ENCODE measurements at regions not wholly inside any gene's neighbourhood (a gene's known extent, or its start where the extent isn't known, plus 50 kb on each side); places are given as distances from the start of the nearest gene placed in this dataset.

DNA sequence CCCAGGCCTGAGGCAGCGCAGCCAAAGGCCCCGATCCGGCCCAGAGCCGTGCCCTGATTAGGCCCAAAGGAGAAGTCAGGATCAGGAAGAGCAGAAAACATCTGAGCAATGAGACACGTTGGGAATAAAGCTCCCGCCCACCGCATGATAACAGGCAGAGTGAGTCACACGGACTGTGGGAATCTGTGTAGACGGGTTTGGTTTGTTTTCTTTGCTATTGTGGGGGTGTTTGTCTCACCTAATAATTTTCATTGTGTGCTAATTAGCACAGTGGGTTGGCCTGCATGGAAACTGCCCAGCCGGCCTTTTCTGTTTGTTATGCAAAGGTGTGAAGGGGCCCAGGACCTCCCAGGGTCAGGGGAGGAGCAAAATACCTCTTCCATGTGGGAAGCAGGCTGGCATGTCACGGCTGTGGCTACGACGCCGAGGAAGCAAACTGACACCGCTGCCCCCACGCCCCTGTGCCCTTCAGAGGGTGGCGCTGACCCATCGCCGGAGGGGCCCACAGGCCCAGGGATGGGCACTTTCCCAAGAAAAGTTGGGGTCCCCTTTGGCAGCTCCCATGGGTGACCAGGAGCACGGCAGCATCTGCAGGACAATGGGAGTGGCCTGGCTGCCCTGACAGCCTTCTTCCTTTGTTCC is 68.4 kb upstream of the CTDP1 start:
- DNase-seq, result no peak

DNA sequence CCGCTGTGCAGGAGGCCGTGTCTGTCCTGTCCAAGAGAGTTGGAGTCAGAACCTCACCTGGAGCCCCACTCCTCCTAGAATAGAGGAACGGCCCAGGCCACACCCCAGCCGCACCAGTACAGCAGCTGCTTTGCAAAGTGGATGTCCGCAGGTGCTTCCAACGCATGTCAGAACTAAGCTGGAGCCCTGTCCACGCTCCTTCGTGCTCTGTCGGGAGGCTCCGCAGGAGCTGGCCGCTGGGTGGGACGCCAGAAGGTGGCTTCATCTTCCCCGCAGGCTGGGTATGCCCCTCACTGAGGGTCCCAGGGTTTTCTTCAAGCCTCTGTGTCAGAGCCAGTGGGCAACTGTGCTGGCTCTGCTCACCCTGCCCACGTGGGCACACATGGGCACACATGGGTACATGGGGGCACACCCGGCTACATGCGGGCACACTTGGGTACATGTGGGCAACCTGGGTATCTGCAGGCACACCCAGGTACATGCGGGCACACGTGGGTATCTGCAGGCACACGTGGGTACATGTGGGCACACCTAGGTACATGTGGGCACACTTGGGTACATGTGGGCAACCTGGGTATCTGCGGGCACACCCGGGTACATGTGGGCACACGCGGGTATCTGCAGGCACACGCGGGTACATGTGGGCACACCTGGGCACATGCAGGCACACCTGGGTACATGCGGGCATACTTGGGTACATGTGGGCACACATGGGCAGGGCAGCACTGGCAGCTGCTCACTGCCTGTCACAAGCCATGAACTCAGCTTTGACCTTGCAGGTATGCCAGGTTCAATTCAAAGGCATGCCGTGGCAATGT is 67.1 kb upstream of the CTDP1 start:
- DNase-seq, result no peak

DNA sequence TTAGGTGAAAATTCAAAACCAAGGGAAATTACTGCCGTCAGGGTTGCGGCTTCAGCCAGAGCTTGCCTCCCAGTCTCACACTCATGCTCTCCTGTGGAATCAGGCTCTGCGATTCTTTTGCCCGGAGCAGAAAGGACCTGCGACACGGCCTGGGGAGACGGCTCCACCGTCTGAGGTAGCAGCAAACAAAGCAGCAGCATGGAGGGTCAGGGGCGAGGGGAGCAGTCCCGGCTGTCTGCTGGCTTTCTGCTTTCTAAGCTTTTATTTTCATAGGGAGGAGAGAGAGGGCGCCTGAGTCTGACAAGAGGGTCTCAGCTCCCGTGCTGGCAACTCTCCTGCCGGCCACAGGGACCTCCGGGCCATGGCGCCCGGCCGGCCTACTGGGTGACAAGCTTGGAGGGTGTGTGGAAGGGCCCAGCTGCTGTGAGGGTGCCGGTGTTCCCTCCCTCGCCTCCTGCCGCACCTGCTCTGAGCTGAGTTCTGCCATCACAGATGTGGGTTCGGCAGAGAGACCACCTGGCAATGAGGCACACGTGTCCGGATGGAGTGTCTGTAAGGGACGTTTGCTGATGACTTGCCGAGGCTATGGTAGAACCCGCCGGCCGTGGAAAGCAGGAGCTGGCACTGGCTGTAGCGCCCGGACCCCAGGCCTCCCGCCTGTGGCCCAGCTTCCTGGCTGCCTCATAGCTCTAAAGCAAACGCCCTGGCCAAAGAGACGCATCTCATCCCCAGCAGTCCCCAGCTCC is 66.2 kb upstream of the CTDP1 start:
- DNase-seq, result no peak

DNA sequence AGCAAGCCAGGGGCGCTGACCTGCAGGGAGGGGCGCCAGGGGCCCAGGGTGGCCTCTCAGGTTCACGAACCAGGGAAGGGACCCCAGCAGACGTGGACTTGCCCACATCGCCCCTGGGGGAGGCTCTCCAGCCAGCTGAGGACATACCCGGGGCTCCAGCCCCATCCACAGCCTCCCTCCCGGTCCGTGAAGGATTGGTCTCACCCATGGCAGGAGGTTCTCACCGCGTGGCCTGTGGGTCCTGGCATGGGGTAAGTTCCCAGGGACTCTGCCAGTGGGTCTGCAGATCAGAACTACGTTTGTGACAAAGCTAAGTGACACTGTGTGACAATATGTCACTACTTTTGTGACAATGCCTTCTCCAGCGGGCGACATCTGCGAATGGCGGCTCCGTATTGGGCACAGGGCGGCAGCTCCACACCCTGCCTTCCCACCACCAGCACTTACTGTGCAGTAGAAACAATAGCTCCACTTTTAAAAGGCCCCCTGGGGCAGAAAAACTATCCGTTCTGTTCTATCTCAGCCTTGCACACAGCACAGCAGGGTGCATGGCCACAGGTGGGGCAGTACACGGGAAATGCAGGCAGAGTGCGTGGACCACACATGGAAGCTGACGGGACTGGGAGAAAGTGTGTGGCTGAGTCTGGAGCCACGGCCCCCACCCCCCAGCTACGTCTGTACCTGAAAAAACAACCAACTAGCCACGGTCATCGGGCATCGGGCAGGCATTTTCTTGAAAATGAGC is 65.2 kb upstream of the CTDP1 start:
- DNase-seq, result no peak

DNA sequence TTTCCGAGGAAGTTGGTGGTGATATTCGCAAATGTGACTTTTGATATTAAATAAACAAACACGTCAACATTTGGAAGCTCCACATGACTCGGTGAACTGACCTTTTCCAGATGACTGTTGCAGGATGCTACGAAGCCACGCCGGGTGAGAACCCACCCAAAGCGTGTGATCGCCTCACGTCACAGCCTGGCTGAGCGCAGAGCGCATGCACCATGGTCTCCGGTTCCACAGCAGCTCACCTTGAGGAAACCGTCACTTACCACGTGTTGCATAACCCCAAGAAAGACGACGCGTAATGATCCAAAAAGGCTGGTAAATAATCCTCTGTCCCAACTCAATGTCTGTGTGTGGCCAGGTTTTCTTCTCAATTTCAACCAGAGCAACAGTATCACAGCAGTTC is 64.5 kb upstream of the CTDP1 start:
- DNase-seq, result no peak

DNA sequence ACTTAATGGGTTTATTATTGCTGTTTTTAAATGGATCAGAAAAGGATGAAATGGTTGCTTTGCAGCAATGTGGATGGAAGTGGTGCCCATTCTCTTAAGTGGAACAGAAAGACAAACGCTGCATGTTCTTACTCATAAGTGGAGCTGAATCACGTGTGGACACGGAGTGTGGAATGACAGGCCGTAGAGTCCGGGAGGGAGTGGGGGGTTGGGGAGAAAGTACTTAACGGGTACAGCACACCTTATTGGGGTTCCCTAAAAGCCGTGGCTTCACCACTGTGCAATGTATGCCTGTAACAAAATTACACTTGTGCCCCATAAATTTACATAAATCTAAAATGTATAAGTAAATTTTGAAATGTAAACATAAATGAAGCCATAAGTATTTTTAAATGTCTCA is 64.0 kb upstream of the CTDP1 start:
- no peak for DNase-seq

DNA sequence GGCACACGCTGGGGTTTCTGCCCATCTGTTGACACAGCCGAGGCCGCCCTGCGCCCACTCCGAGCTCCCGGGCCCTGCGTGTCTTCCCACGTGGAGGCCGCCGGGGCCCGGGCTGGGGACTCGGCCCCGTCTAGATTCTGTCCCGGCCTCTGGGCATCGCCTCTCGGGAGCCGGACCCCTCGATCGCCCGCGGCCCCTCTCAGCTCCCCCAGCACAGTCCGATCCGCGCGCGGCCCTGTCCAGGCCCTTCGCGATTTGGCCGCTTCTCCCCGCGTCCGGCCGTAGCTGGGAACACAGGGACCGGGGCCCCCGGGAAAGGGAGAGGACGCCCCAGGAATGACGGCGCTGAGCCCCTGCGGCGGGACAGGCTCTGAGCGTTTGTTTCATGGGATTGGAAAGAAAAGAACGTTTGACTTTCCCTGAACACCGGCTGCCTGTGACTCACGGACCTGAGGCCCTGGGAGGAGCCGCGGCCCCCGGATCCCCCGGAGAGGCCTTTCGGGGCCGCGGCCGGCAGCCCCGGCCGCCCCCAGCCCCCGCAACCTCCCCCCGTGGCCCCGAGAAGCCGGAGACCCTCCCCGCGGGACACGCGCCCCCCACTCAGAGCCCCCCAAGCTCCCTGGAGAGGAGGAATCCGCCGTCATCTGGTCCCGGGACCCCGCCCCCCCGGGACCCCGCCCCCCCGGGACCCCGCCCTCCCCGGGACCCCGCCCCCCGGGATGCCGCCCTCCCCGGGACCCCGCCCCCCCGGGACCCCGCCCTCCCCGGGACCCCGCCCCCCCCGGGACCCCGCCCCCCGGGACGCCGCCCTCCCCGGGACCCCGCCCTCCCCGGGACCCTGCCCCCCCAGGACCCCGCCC is 62.7 kb upstream of the CTDP1 start:
- DNase-seq, result no peak

DNA sequence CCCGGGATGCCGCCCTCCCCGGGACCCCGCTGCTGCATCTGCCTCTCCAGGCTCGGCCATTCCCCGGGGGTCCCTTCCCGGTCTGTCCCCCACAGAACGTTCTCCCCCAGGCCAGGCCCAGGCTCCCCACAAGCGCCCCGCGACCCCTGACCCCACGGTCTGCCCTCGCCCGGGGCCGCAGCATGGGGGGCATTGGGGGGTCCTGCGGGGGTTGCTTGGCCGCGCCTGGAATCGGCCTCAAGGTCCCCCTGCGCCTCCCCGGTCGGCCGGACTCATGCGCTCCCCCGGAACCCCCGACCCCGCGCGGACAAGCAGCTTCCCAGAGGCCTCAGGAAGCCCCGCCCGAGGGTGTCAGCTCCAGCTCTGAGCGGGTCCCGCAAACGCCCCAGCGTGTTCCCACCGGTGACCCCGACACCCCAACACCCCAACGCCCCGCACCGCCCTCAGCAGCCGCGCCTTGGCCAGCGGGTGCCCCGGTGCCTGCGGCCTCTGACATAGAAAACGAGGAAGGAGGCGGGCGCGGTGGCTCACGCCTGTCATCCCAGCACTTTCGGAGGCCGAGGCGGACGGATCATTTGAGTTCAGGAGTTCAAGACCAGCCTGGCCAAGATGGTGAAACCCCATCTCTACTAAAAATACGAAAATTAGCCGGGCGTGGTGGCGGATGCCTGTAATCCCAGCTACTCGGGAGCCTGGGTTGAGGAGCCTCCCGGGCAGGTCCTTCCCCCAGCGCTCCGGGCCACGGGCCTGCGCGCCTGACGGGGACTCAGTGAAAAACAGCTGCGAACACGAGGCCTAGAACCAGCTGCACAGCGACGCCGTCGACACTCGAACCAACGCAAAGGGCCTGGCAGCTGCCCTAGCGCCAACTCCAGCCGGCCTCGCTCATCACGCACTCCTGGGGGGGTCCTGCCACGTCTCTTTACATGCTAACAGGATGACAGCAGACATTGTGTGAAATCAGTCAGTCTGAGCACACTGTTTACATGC is 61.8 kb upstream of the CTDP1 start:
- DNase-seq, result no peak

DNA sequence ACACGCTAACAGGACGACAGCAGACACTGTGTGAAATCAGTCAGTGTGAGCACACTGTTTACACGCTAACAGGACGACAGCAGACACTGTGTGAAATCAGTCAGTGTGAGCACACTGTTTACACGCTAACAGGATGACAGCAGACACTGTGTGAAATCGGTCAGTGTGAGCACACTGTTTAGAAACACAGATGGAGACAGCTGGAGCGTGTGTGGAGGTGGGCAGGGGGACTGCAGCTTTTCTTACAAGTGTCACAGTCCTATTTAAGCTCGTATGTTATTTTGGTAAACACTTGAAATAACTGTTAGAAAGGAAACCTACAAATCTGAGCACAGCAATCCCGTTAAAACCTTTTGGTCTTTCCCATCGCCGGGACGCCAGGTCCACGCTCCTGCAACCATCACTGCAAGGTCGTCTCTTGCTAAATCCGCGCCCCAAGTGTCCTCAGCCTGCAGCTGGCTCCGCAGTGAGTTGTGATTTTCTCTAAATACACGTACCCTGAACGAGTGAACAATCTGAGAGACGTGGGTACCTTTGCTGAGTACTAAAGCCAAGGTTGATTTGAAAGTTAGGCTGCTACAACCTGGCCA is 58.9 kb upstream of the CTDP1 start:
- no peak for DNase-seq

DNA sequence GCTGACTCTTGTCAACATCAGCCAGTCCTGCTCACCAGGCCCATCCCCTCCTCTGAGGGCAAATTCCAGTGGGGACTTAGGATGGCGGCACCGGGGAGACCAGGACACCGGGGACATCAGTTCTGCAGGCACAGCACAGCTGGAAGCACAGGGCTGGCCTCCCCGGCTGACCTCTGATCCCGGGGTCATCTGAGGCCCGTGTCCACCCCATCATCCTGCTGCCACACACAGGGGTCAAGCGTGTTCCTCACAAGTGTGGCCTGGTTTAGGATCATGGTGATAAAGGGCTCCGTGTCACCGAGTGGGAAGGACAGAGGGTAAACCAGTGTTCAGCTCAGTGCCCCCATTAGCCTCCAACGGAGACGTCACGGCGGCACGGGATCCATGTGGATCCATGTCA is 58.1 kb upstream of the CTDP1 start:
- no peak for DNase-seq

DNA sequence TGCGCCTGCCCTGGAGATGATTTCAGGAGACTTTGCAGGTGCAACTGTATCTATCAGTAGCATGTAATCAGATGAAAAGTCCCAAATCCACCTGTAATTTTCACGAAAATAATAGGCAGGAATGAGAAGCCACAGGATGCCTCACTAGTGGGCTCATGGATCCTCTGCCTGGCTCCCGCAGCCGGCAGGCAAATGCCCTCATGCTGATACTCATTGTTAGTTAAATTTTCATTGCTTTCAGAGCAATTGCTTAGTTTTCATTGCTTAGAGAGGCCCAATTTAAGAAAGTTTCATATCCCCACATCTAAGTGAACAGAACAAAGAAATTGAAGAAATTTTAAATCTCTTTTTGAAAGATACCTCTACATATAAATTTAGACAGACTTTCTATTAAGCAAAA is 57.6 kb upstream of the CTDP1 start:
- DNase-seq, result no peak

DNA sequence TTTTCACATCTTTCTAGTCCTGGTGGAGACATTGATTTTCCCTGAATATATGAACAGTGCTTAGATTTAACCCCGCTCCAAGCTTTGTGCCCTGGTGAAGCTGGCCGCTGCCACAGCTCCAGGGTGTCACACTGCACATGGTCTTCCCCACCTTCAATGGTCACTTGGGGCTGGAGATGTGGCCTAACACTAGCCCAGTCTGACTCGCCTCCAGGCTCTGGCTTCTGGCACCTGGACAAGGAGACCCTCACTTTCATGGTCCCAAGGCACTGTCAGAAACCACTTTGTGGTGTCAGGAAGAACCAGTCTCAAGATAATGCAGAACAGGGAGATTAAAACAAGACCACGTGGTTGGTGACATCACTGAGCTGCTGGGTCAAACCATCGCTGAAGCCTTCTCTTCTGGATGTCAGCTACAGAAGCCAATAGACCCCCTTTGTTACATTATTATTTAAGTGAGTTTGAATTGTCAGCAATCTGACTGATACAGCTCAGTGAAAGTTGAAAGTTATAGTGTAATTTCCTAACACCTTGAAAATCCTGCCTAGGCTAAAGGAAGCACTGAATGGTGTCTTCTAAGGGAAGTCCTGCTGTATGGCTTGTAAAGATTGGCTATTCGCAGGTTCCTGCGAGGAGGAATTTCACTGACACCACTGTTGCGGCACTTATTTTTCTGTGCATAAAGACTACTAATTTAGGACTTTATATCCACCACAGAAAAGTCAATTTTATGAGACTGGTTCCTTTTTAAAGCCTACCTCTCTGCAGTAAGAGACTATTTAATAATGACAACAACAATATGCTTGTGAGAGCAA is 55.0 kb upstream of the CTDP1 start:
- no peak for DNase-seq

DNA sequence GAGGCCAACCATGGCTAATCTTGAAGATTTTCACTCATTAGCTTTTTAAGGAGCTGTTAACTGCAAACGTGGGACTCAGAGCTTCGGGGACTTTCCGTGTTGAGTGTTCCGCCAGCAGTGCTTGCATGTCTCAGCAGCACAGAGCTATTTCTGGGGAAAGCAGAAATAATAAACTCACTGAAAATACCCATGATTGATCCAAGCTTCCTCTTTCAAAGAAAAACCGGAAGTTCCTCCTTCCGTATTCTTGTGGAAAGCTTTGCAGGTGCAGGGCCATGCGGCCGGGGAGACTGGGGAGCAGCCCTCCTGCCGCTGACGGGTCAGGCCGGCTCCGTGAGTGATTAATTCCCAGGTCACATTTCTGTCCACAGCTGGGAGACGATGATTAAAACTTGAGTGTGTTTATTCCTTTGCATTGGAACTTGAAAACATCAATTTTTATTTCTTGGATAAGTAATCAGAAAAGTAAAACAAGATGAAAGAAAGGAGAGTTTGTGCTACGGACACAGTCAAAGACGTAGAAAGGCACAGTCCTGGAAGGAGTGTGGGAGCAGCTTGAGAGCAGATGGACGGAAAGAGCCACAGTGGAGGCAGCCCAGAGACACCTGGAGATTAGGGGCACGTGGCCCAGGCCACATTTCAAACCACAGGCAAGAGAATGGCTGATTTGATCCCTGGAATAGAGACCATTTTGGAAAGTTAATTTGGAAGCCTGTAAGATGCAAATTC is 54.2 kb upstream of the CTDP1 start:
- no peak for DNase-seq

DNA sequence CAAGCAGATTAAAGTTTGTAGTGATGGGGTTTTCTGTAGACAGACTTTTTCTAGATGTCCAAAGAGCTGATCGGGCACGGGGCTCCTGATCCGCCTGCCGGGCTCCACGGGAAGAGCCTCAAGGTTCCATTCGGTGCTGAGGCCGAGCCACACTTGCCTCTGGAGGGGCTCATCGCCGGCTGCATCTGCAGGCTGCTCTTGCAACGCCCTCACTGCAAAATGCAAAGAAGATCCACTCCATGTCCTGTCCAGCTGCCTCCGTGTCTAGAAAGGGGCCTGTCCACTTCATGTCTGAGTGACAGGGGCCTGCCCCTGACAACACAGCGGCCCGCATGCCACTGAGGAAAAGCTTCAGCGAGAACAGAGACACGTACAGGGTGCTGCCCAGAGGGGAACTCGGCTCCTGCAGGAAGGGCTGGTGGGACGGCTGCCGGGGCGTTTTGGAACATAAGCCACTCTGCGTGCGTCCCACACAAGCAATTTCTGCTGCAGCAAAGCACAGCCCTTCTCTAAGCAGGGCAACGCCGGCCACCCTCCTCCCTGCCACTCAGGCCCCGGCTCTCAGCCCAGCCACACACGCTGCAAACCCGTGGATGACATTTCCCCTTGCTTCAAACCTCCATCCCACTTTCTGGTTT is 53.6 kb upstream of the CTDP1 start:
- DNase-seq, result no peak

DNA sequence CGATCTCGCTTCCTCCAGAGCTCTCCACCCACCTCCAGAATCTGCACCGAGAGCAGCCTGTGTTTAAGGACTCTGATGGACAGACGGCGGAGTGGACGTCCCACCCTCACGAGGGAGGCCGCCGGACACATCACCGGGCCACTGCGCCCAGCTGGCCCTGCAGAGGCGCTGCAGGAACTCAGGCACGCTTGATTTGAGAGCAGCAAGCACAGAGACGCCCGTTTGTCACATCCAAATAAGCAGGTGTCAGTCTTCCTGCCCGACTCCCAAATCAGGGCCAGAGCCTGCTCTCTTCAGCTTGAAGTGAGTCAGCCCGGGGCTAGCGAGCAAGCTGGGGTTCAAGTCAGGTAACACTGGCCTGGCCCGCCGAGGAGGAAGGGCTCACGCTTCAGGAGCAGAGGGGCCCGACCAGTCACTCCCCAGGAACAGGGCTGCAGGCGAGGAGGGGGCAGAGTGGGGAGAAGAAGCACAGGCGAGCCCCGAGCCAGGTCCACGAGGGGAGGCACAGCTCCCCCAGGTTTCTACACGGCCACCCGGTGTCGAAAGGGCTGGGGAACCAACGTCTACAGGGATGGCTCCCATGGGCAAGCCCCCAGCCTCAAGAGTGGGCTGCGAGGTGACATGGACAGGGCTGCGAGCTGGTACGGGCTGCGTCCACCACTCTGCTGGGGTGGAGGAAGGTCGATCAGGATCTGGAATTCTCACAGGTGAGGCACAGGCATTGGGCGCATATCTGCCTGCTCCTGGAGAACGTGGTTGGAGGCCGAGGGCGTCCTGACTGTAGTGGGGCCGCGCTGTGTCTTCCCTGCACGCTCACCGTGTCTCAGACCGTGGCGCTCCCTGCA is 52.5 kb upstream of the CTDP1 start:
- DNase-seq, result no peak

DNA sequence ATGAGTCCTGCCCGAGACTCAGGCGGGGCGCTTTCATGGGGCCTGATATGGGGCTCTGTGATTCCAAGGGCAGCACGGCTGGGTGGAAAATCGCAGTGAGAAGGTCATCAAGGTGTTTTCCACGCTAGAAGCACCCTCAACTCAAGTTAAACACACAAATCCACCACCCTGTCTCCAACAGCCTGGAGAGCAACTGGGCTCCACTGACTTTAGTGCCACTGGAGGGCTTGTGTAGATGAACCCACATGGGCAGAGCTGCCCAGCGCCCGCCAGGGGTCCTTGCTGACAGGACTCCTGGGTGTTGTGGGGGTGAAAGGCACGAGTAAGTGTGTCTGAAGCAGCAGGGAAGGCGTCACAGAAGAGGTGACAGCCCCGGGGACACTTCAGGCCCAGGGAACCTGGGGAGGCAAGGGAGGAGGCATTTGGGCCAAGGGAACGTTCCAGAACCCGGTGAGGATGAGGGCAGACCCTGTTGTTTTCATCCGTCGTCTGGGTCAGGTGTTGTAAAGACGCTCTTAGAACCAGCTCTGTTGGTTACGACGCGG is 51.8 kb upstream of the CTDP1 start:
- DNase-seq, result no peak
